Mucosa of descending colon (tissue), 3 donors: ENCODE measurements at regions not wholly inside any gene's neighbourhood (a gene's known extent, or its start where the extent isn't known, plus 50 kb on each side); places are given as distances from the start of the nearest gene placed in this dataset.

ENCODE experiments used
- ATAC-seq: fragments of 200-7000 bp; cut with Tn5 transposase; one replicate; pipeline ENCODE4 v1.9.1; 2020; ENCODE audit warnings: mild to moderate bottlenecking, moderate library complexity
- DNase-seq, 3 donors: peaks; one replicate each; pipeline ENCODE4 v3.0.0-alpha.2; 2020
- H3K36me3 ChIP-seq: fragments of 200-600 bp; one replicate; pipeline ENCODE4 v1.8.0; 2021; ENCODE audit warnings: low read depth, mild to moderate bottlenecking
- H3K4me1 ChIP-seq: fragments of 200-600 bp; one replicate; pipeline ENCODE4 v1.8.0; 2021; ENCODE audit warnings: low read depth, mild to moderate bottlenecking
- H3K4me3 ChIP-seq: fragments of 200-600 bp; one replicate; pipeline ENCODE4 v1.8.0; 2021; ENCODE audit warnings: mild to moderate bottlenecking
- H3K9me3 ChIP-seq: fragments of 200-600 bp; one replicate; pipeline ENCODE4 v1.8.0; 2021; ENCODE audit warnings: mild to moderate bottlenecking
- CTCF ChIP-seq: fragments of 200-600 bp; IDR thresholded peaks from one replicate; pipeline ENCODE4 v1.8.0; 2022; ENCODE audit warnings: antibody characterized with exemption, mild to moderate bottlenecking
- intact Hi-C, 2 donors: fragments of 100-400 bp; cut with DNase I in 1 of 2; cut with micrococcal nuclease in 1 of 2; formaldehyde crosslinking; loops; one replicate each; pipeline versions ENCODE4 v1.11.0 to v1.11.1; 2022; cut with DNase I, micrococcal nuclease
- donor health status: DM: no; HTN: no; CAD: no; lungs with moderate emphysema.
- donor health status: DM: no; HTN: no; CAD: no.
- donor health status: DM: no; HTN: yes; CAD: no.

DNA sequence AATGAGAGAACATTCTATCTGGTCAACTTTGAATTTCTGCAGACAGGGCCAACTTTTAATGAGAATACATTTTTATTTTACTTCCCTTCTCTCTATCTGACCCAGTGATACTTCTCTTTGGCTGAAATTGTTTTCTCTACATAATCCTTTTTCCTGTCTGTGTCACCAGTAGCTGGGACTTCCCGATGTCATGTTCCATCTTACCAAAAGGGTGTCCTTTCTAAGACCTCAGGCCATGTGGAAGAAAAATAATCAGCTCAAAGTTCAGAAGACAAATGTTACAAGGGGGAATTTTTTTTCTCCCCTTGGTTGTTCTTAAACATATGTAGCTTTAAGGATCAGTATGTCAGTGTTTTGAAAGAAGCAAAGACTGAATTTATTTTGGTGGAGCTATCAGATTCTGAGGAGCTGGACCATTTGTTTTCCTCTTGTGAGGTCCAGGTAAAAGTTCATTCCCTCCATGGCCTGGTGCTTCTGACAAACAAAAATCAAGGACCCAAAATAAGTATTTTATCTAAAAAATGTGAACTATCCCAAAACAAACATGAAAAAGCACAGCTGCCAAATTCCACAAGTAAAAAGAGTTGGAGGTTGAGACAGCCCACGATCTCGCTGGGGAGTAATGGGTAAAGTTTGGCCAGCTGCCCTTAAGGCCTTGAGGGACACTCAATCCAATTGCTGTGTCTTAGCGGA, 859.4 kb upstream of the NR2F2 start:
- no peaks in the 10 kb centered on the region for H3K9me3 ChIP-seq
- no peaks in the 10 kb centered on the region for H3K36me3 ChIP-seq
- no peaks in the 10 kb centered on the region for H3K4me1 ChIP-seq
- TF ChIP-seq CTCF, result no peak
- intact Hi-C loops, result no loop called here
- ATAC-seq (no peak), DNase-seq (no peak)
- no peak overlapping the region for H3K4me3 ChIP-seq

GRCh38 chr15:95471690-95472086, 858.8 kb upstream of the NR2F2 start:
- intact Hi-C loops, result no loop called here
- no peaks in the 10 kb centered on the region for H3K4me1 ChIP-seq
- ATAC-seq, result no peak
- H3K4me3 ChIP-seq, result no peak overlapping the region
- no peak for TF ChIP-seq CTCF
- DNase-seq, result no peak
- H3K36me3 ChIP-seq, result no peaks in the 10 kb centered on the region
- no peaks in the 10 kb centered on the region for H3K9me3 ChIP-seq

GRCh38 chr15:95475067-95475466, 855.4 kb upstream of the NR2F2 start:
- ATAC-seq, result no peak
- no peak overlapping the region for H3K4me3 ChIP-seq
- intact Hi-C loops, result no loop called here

GRCh38 chr15:95479308-95479707, 851.2 kb upstream of the NR2F2 start:
- TF ChIP-seq CTCF, result no peak

More at GRCh38 chr15:95475067-95475466, 855.4 kb upstream of the NR2F2 start:
- TF ChIP-seq CTCF, result no peak
- DNase-seq, result no peak
- no peaks in the 10 kb centered on the region for H3K4me1 ChIP-seq
- H3K36me3 ChIP-seq, result no peaks in the 10 kb centered on the region
- H3K9me3 ChIP-seq, result peaks cover 3% of the 10 kb centered on the region

GRCh38 chr15:95485367-95485766, 845.1 kb upstream of the NR2F2 start:
- peaks cover 11% of the 10 kb centered on the region for H3K9me3 ChIP-seq
- H3K36me3 ChIP-seq, result no peaks in the 10 kb centered on the region
- H3K4me3 ChIP-seq, result no peak overlapping the region
- no peaks in the 10 kb centered on the region for H3K4me1 ChIP-seq
- no peak for ATAC-seq
- intact Hi-C loops, result no loop called here
- no peak for TF ChIP-seq CTCF
- DNase-seq, result no peak

More at GRCh38 chr15:95479308-95479707, 851.2 kb upstream of the NR2F2 start:
- no peaks in the 10 kb centered on the region for H3K36me3 ChIP-seq
- H3K9me3 ChIP-seq, result peaks cover 8% of the 10 kb centered on the region
- DNase-seq (no peak), ATAC-seq (no peak)
- intact Hi-C loops, result no loop called here
- H3K4me1 ChIP-seq, result no peaks in the 10 kb centered on the region
- H3K4me3 ChIP-seq, result no peak overlapping the region

DNA sequence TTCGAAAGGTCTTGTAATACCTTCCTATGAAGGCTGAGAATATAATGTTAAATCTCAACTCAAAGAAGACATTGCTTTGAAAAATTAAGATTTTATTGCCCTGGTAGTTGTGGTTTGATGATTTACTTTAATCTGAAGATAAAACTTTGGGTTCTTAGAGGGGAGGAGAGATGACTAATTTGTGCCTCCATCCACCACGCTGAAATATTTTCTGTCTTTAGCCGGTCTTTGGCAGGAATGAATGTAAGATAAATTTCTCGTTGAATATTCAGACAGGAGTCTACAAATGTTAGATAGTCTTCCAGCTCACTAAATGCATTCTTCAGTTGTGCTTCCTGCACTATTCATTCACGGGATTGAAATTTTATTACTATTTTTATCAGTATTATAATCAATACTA, 844.3 kb upstream of the NR2F2 start:
- TF ChIP-seq CTCF, result no peak
- DNase-seq (no peak), ATAC-seq (no peak)
- H3K9me3 ChIP-seq, result peaks cover 11% of the 10 kb centered on the region
- H3K4me3 ChIP-seq, result no peak overlapping the region
- H3K36me3 ChIP-seq, result no peaks in the 10 kb centered on the region
- H3K4me1 ChIP-seq, result no peaks in the 10 kb centered on the region
- intact Hi-C loops, result no loop called here
